ENCODE measurements at regions not wholly inside any gene's neighbourhood (a gene's known extent, or its start where the extent isn't known, plus 50 kb on each side); places are given as distances from the start of the nearest gene placed in this dataset.

DNA sequence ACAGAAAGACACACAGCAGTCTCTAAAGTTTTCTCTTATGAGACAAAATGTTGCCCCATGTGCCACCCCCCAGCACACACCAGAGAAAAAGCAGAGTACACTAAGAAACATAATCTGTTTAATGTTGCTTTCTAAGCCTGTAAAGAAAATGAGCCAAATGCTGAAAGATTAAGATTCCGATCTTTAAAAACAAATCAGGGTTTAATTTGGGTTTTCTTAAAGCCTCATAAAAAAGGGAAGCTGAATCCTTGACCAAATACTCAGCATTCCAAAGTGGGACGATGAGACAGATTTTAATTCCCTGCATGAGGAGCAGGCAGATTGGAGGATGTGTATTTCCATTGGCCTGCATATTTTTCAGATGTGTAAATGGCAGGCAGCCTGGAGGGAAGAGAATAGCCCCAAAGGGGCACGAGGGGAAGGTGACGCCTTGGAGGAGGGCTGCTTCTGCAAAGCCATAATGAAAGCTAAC, 118.4 kb downstream of the COPRS start:
- no peak for TF ChIP-seq TAF1 (IDR thresholded peaks at IDR 0.05; ENCODE audit: borderline replicate concordance, insufficient read depth, low read length)
- no peak for TF ChIP-seq POLR2AphosphoS5 (IDR thresholded peaks at IDR 0.05; ENCODE audit: low read depth, low read length)
- TF ChIP-seq SIN3A (IDR thresholded peaks at IDR 0.05; ENCODE audit: borderline replicate concordance, insufficient read depth, low read length) = no peak
